ENCODE measurements at regions not wholly inside any gene's neighbourhood (a gene's known extent, or its start where the extent isn't known, plus 50 kb on each side); places are given as distances from the start of the nearest gene placed in this dataset.

DNA sequence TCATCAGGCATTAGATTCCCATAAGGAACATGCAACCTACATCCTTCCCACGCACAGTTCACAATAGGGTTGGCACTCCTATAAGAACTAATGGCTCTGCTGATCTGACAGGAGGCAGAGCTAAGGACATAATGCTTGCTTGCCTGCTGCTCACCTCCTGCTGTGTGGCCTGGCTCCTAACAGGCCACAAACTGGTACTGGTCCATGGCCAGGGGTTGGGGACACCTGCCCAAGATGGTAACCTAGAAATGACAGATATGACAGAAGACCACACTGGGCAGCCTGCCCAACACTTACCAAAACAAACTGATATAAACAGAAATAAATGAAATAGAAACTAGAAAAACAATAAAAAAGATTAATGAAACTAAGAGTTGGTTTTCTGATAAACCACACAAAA is 325.6 kb downstream of the SEC23A start (continued):
- no peak for TF ChIP-seq MAX (CRISPR knock-in tag; IDR thresholded peaks at IDR 0.05)

GRCh38 chr14:38775986-38776385 is 327.0 kb downstream of the SEC23A start:
- H3K4me1 Mint-ChIP-seq = no peaks in the 10 kb centered on the region
- TF ChIP-seq SMAD3 (CRISPR knock-in tag; IDR thresholded peaks at IDR 0.05; ENCODE audit: borderline replicate concordance) (no peak), ATF2 (CRISPR knock-in tag; IDR thresholded peaks at IDR 0.05; ENCODE audit: borderline replicate concordance, low read depth) (no peak), FOXP1 (CRISPR knock-in tag; IDR thresholded peaks at IDR 0.05; ENCODE audit: borderline replicate concordance) (no peak), ESRRA (CRISPR knock-in tag; IDR thresholded peaks at IDR 0.05; ENCODE audit: borderline replicate concordance) (no peak), ZNF532 (CRISPR knock-in tag; IDR thresholded peaks at IDR 0.05; ENCODE audit: borderline replicate concordance) (no peak), ZNF138 (CRISPR knock-in tag; conservative IDR thresholded peaks at IDR 0.05) (no peak), FOXK1 (CRISPR knock-in tag; IDR thresholded peaks at IDR 0.05) (no peak), RORB (CRISPR knock-in tag; IDR thresholded peaks at IDR 0.05) (no peak), ZNF219 (CRISPR knock-in tag; IDR thresholded peaks at IDR 0.05; ENCODE audit: borderline replicate concordance) (no peak), ELF4 (CRISPR knock-in tag; IDR thresholded peaks at IDR 0.05; ENCODE audit: low read depth) (no peak), ZNF263 (CRISPR knock-in tag; IDR thresholded peaks at IDR 0.05; ENCODE audit: low read depth) (no peak), FOXP4 (CRISPR knock-in tag; IDR thresholded peaks at IDR 0.05) (no peak), ZNF121 (CRISPR knock-in tag; IDR thresholded peaks at IDR 0.05) (no peak)
- TF ChIP-seq, protein P1, sequence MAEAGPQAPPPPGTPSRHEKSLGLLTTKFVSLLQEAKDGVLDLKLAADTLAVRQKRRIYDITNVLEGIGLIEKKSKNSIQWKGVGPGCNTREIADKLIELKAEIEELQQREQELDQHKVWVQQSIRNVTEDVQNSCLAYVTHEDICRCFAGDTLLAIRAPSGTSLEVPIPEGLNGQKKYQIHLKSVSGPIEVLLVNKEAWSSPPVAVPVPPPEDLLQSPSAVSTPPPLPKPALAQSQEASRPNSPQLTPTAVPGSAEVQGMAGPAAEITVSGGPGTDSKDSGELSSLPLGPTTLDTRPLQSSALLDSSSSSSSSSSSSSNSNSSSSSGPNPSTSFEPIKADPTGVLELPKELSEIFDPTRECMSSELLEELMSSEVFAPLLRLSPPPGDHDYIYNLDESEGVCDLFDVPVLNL (CRISPR knock-in tag; IDR thresholded peaks at IDR 0.05; ENCODE audit: borderline replicate concordance, low read depth) = no peak
- TF ChIP-seq, protein P2, sequence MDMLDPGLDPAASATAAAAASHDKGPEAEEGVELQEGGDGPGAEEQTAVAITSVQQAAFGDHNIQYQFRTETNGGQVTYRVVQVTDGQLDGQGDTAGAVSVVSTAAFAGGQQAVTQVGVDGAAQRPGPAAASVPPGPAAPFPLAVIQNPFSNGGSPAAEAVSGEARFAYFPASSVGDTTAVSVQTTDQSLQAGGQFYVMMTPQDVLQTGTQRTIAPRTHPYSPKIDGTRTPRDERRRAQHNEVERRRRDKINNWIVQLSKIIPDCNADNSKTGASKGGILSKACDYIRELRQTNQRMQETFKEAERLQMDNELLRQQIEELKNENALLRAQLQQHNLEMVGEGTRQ (CRISPR knock-in tag; IDR thresholded peaks at IDR 0.05) = no peak
- DNase-seq (ENCODE audit: low spot score) (no peak), ATAC-seq (no peak)
- H3K9me3 Mint-ChIP-seq = no peaks in the 10 kb centered on the region
- ChIA-PET POLR2A (no interaction called here), CTCF (no interaction called here)
- H3K36me3 Mint-ChIP-seq = no peaks in the 10 kb centered on the region
- H3K27ac Mint-ChIP-seq = no peak overlapping the region
- no peak overlapping the region for H3K4me3 Mint-ChIP-seq
- no peaks in the 10 kb centered on the region for H3K27me3 Mint-ChIP-seq (ENCODE audit: low read depth)

All from WTC11 (cell line).